ENCODE measurements at regions not wholly inside any gene's neighbourhood (a gene's known extent, or its start where the extent isn't known, plus 50 kb on each side); places are given as distances from the start of the nearest gene placed in this dataset.

DNA sequence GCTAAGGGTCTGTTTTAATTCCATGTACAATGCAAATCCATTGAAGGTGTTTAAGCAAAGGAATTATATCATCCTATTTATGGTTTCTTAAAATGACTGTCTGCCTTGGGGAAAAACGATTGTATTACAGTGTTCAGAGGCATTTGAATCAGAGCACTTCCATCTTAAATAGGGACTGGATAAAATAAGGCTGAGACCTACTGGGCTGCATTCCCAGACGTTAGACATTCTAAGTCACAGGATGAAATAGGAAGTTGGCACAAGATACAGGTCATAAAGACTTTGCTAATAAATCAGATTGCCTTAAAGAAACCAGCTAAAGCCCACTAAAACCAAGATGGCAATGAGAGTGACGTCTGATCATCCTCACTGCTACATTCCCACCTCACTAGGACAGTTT, 1167.2 kb upstream of the PABPC4L start:
- ChIA-PET RAD21 (ENCODE audit: low non-redundant PET in 1 of 2, low total read pairs in 2 of 2, uncharacterized antibody in 2 of 2, unreplicated experiment in 2 of 2) (no interaction called here), CTCF (no interaction called here), POLR2A (no interaction called here)
- intact Hi-C loops (cut with micrococcal nuclease) = no loop called here
- DNase-seq (ENCODE audit: low read depth, low spot score) (no peak), ATAC-seq (no peak)
- BruUV-seq (replicated peaks) = no TSS peak
- Histone ChIP-seq H3K9ac (ENCODE audit: low read length) (no peak overlapping the region), H3K4me3 (replicated peaks in 1 of 2; ENCODE audit: low read depth in 1 of 2, low read length in 2 of 2) (no peak overlapping the region), H3K4me2 (ENCODE audit: low read length) (no peak overlapping the region), H4K20me1 (ENCODE audit: insufficient read depth) (no peaks in the 10 kb centered on the region), H3K36me3 (ENCODE audit: control insufficient read depth in 1 of 2, insufficient read depth in 2 of 2, low read length in 2 of 2) (no peaks in the 10 kb centered on the region), H3K27ac (ENCODE audit: low read depth, low read length) (no peak overlapping the region), H3K9me2 (ENCODE audit: insufficient read depth) (no peaks in the 10 kb centered on the region), H3K9me3 (ENCODE audit: control insufficient read depth in 1 of 2, insufficient read depth in 1 of 2, low read depth in 1 of 2, low read length in 2 of 2) (no peaks in the 10 kb centered on the region), H2AFZ (ENCODE audit: low read depth, low read length, poor library complexity, severe bottlenecking) (no peak overlapping the region), H3K27me3 (ENCODE audit: insufficient read depth, low read length) (no peaks in the 10 kb centered on the region), H3K79me2 (ENCODE audit: insufficient read depth, low read length) (no peaks in the 10 kb centered on the region), H3K4me1 (ENCODE audit: control insufficient read depth in 1 of 2, insufficient read depth in 2 of 2, low read length in 2 of 2) (no peaks in the 10 kb centered on the region)
- no peak for TF ChIP-seq EZH2phosphoT487 (IDR thresholded peaks at IDR 0.05; ENCODE audit: borderline replicate concordance)
- TF ChIP-seq, protein P1, sequence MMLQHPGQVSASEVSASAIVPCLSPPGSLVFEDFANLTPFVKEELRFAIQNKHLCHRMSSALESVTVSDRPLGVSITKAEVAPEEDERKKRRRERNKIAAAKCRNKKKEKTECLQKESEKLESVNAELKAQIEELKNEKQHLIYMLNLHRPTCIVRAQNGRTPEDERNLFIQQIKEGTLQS (IDR thresholded peaks at IDR 0.05) = no peak
- no peak for TF ChIP-seq POLR2A (IDR thresholded peaks at IDR 0.05; ENCODE audit: borderline replicate concordance, extremely low read depth, insufficient read depth, insufficient read length)
- TF ChIP-seq, protein P2, sequence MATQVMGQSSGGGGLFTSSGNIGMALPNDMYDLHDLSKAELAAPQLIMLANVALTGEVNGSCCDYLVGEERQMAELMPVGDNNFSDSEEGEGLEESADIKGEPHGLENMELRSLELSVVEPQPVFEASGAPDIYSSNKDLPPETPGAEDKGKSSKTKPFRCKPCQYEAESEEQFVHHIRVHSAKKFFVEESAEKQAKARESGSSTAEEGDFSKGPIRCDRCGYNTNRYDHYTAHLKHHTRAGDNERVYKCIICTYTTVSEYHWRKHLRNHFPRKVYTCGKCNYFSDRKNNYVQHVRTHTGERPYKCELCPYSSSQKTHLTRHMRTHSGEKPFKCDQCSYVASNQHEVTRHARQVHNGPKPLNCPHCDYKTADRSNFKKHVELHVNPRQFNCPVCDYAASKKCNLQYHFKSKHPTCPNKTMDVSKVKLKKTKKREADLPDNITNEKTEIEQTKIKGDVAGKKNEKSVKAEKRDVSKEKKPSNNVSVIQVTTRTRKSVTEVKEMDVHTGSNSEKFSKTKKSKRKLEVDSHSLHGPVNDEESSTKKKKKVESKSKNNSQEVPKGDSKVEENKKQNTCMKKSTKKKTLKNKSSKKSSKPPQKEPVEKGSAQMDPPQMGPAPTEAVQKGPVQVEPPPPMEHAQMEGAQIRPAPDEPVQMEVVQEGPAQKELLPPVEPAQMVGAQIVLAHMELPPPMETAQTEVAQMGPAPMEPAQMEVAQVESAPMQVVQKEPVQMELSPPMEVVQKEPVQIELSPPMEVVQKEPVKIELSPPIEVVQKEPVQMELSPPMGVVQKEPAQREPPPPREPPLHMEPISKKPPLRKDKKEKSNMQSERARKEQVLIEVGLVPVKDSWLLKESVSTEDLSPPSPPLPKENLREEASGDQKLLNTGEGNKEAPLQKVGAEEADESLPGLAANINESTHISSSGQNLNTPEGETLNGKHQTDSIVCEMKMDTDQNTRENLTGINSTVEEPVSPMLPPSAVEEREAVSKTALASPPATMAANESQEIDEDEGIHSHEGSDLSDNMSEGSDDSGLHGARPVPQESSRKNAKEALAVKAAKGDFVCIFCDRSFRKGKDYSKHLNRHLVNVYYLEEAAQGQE (IDR thresholded peaks at IDR 0.05; ENCODE audit: low read depth) = no peak
- TF ChIP-seq SIN3A (IDR thresholded peaks at IDR 0.05; ENCODE audit: low read depth) = no peak
- no peak for TF ChIP-seq SRF (IDR thresholded peaks at IDR 0.05; ENCODE audit: low read depth)
- no peak for TF ChIP-seq TCF7L2 (IDR thresholded peaks at IDR 0.05; ENCODE audit: borderline replicate concordance, extremely low read depth, insufficient read depth, insufficient read length)
- no peak for TF ChIP-seq EZH2 (IDR thresholded peaks at IDR 0.05)

Measured in HCT116 (cell line).